Hepatocyte (in vitro differentiated cells): ENCODE measurements at regions not wholly inside any gene's neighbourhood (a gene's known extent, or its start where the extent isn't known, plus 50 kb on each side); places are given as distances from the start of the nearest gene placed in this dataset.

Source experiments
- DNase-seq: peaks from one replicate; pipeline ENCODE4 v3.0.0-alpha.2; 2016; ENCODE audit warnings: low spot score
- H2AFZ ChIP-seq: fragments of 200-600 bp; sonication (generic); 2 replicates; pipeline ENCODE4 v1.6.0; 2016; ENCODE audit warnings: antibody characterized with exemption, mild to moderate bottlenecking
- H3K27ac ChIP-seq: fragments of 200-600 bp; sonication (generic); 2 replicates; pipeline ENCODE4 v1.5.1; 2016; ENCODE audit warnings: mild to moderate bottlenecking
- H3K27me3 ChIP-seq: fragments of 200-600 bp; sonication (generic); 2 replicates; pipeline ENCODE4 v1.6.1; 2016
- H3K36me3 ChIP-seq: fragments of 200-600 bp; sonication (generic); replicated peaks from 2 replicates; pipeline ENCODE4 v1.5.1; 2016; ENCODE audit warnings: low read depth; ENCODE audit not compliant: insufficient read depth
- H3K4me1 ChIP-seq: fragments of 200-600 bp; sonication (generic); 2 replicates; pipeline ENCODE4 v1.5.1; 2016; ENCODE audit warnings: mild to moderate bottlenecking, moderate library complexity; ENCODE audit not compliant: insufficient read depth
- H3K4me2 ChIP-seq: fragments of 200-600 bp; sonication (generic); 2 replicates; pipeline ENCODE4 v1.6.0; 2016
- H3K4me3 ChIP-seq: fragments of 200-600 bp; sonication (generic); 2 replicates; pipeline ENCODE4 v1.5.1; 2016; ENCODE audit warnings: mild to moderate bottlenecking
- H3K79me2 ChIP-seq: fragments of 200-600 bp; sonication (generic); 2 replicates; pipeline ENCODE4 v1.6.0; 2017; ENCODE audit warnings: mild to moderate bottlenecking
- H3K9me2 ChIP-seq: fragments of 200-600 bp; sonication (generic); replicated peaks from 2 replicates; pipeline ENCODE4 v1.6.0; 2017; ENCODE audit warnings: mild to moderate bottlenecking; ENCODE audit not compliant: insufficient read depth
- H3K9me3 ChIP-seq: fragments of 200-600 bp; sonication (generic); 2 replicates; pipeline ENCODE4 v1.5.1; 2016; ENCODE audit warnings: low read depth, mild to moderate bottlenecking
- H4K20me1 ChIP-seq: fragments of 200-600 bp; sonication (generic); 2 replicates; pipeline ENCODE4 v1.6.0; 2016; ENCODE audit warnings: mild to moderate bottlenecking; ENCODE audit not compliant: insufficient read depth, poor library complexity, severe bottlenecking
- EZH2 ChIP-seq: fragments of 200-600 bp; sonication (generic); IDR thresholded peaks from 2 replicates; pipeline ENCODE4 v1.6.1; 2016; ENCODE audit warnings: antibody characterized with exemption, mild to moderate bottlenecking, borderline replicate concordance
- EZH2phosphoT487 ChIP-seq: fragments of 200-600 bp; sonication (generic); IDR thresholded peaks from one replicate; pipeline ENCODE4 v1.6.1; 2018; ENCODE audit warnings: antibody characterized with exemption, mild to moderate bottlenecking, low read depth, moderate library complexity; ENCODE audit not compliant: unreplicated experiment, severe bottlenecking
- WGBS: methylation state at CpG from one replicate; pipeline ENCODE4 v1.1.6; 2016; ENCODE audit warnings: low lambda C conversion rate; ENCODE audit errors: missing lambda C conversion rate; 5-methylcytosine and 5-hydroxymethylcytosine counted together
- TF ChIP-seq, protein P1 (sequence below): fragments of 200-600 bp; sonication (generic); IDR thresholded peaks from 2 replicates; pipeline ENCODE4 v1.5.1; 2016; ENCODE audit warnings: antibody characterized with exemption, mild to moderate bottlenecking; ENCODE audit not compliant: poor library complexity

GRCh38 chr1:177820213-177820612, 149.6 kb downstream of the SEC16B start:
- Histone ChIP-seq H2AFZ (no peak overlapping the region), H3K9me2 (no peaks in the 10 kb centered on the region), H3K36me3 (no peaks in the 10 kb centered on the region), H3K4me1 (peaks cover 13% of the 10 kb centered on the region), H3K9me3 (no peaks in the 10 kb centered on the region), H3K27me3 (peaks cover 4% of the 10 kb centered on the region), H3K4me3 (no peak overlapping the region), H3K4me2 (no peak overlapping the region), H4K20me1 (no peaks in the 10 kb centered on the region), H3K27ac (no peak overlapping the region), H3K79me2 (no peaks in the 10 kb centered on the region)
- 84% methylated on average over 6 of the region's 6 CpGs for WGBS
- DNase-seq, result no peak
- no peak for TF ChIP-seq EZH2
- TF ChIP-seq, protein P1, sequence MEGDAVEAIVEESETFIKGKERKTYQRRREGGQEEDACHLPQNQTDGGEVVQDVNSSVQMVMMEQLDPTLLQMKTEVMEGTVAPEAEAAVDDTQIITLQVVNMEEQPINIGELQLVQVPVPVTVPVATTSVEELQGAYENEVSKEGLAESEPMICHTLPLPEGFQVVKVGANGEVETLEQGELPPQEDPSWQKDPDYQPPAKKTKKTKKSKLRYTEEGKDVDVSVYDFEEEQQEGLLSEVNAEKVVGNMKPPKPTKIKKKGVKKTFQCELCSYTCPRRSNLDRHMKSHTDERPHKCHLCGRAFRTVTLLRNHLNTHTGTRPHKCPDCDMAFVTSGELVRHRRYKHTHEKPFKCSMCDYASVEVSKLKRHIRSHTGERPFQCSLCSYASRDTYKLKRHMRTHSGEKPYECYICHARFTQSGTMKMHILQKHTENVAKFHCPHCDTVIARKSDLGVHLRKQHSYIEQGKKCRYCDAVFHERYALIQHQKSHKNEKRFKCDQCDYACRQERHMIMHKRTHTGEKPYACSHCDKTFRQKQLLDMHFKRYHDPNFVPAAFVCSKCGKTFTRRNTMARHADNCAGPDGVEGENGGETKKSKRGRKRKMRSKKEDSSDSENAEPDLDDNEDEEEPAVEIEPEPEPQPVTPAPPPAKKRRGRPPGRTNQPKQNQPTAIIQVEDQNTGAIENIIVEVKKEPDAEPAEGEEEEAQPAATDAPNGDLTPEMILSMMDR, result no peak
- no peak for TF ChIP-seq EZH2phosphoT487

- Histone ChIP-seq H3K4me3 (no peak overlapping the region), H2AFZ (no peak overlapping the region), H4K20me1 (no peaks in the 10 kb centered on the region), H3K36me3 (no peaks in the 10 kb centered on the region), H3K27ac (peak overlapping the region; percentile 66), H3K9me2 (no peaks in the 10 kb centered on the region), H3K79me2 (no peaks in the 10 kb centered on the region), H3K27me3 (peaks cover 4% of the 10 kb centered on the region), H3K4me2 (no peak overlapping the region), H3K4me1 (peaks cover 6% of the 10 kb centered on the region), H3K9me3 (no peaks in the 10 kb centered on the region)
- TF ChIP-seq EZH2phosphoT487, result no peak
- TF ChIP-seq, protein P1, result no peak
- TF ChIP-seq EZH2, result no peak
- DNase-seq, result peak; percentile 9
- 72% methylated on average over 7 of the region's 7 CpGs for WGBS
Measured at GRCh38 chr1:177817937-177818875, 151.7 kb downstream of the SEC16B start.

- H3K27me3 ChIP-seq, result no peaks in the 10 kb centered on the region
- over 99% methylated on average over 13 of the region's 13 CpGs for WGBS
- no peak for DNase-seq
Measured at GRCh38 chr1:177812650-177813049, 157.2 kb downstream of the SEC16B start.

More at GRCh38 chr1:177812650-177813049, 157.2 kb downstream of the SEC16B start:
- no peaks in the 10 kb centered on the region for H3K9me3 ChIP-seq
- no peaks in the 10 kb centered on the region for H3K79me2 ChIP-seq
- TF ChIP-seq EZH2phosphoT487 (no peak), EZH2 (no peak)
- TF ChIP-seq, protein P1, result no peak
- no peaks in the 10 kb centered on the region for H3K36me3 ChIP-seq
- H3K4me3 ChIP-seq, result no peak overlapping the region
- H3K9me2 ChIP-seq, result no peaks in the 10 kb centered on the region
- H3K27ac ChIP-seq, result no peak overlapping the region
- H2AFZ ChIP-seq, result no peak overlapping the region
- no peak overlapping the region for H3K4me2 ChIP-seq
- H3K4me1 ChIP-seq, result peaks cover 1% of the 10 kb centered on the region
- H4K20me1 ChIP-seq, result no peaks in the 10 kb centered on the region
